ENCODE measurements at regions not wholly inside any gene's neighbourhood (a gene's known extent, or its start where the extent isn't known, plus 50 kb on each side); places are given as distances from the start of the nearest gene placed in this dataset.

DNA sequence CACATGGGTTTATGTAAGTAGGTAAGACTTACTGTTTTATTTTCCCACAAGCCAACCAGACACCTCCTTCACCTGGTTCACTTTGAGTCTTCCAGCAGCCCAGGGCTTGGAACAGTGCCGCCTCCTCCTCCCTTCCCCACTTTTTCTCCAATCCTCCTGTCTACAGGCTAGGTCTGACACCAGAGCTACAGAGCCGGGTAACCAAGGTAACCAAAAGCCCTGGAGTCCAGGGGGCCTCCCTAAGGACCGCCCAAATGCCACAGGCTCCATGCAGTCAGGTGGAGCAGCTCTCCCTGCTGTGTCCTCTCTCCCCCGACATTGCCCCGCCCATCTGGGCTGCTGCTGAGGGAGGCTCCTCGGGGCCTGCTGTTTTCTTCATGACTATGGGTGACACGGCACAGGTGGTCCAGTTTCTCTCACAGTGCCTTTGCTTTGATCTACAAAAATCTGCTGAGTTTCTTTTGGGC is 138.0 kb upstream of the EFNA5 start:
- peak; percentile 73 for DNase-seq (ENCODE audit: low spot score)

DNA sequence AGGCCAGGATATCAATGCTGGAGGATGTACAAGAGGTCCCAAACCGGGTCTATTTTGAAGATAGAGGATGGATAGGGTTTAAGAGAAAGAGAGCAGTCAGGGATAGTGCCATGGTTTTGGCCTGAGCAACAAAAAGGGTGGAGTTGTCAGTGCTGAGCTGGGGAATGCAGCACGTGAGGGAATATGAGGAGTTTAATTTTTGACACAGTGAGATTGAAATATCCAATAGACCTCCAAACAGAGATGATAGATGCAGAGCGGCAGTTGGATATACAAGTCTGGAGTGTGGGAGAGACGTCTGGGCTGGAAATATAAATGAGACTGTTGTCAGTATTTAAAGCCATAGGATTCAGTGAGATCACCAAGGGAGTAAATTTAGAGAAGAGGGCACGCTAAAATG is 136.7 kb upstream of the EFNA5 start:
- DNase-seq (ENCODE audit: low spot score) = no peak

DNA sequence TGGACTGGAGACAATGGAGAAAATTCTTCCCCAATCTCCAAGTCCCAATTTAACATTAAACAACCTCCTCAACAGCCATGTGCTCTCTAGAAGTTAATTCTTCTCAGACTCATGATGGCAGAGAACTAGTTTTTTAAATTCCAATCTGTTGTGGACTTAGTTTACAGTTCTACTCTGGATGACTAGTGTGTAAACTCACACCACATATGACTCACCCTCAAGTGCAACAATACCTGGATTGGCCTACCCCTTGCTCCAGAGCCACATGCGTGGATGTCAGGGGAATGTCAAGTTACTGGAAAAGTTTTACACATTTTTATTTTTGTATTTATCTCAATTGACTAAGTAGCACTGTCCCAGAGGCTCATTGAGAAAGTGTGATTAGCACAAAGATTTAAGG is 136.0 kb upstream of the EFNA5 start:
- DNase-seq (ENCODE audit: low spot score) = peak; percentile 88

DNA sequence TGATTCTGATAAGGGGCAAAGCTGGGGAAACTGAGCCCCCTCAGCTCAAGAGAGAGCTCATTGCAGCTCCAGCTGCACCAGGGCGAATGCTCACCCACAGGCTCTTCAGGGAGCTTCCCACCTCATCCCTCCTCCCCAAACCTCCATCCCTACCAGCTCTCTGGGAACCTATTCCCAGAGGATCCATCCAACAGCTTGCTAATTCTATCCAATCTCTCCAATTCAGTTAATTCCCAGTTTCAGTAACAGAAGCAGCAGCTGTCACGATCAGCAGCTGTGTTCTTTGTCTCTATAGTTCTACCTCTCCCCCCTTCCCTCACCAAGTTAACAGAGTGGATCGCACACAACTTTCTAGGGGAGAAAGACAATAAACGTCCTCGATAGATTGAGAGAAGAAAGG is 135.5 kb upstream of the EFNA5 start:
- no peak for DNase-seq (ENCODE audit: low spot score)

DNA sequence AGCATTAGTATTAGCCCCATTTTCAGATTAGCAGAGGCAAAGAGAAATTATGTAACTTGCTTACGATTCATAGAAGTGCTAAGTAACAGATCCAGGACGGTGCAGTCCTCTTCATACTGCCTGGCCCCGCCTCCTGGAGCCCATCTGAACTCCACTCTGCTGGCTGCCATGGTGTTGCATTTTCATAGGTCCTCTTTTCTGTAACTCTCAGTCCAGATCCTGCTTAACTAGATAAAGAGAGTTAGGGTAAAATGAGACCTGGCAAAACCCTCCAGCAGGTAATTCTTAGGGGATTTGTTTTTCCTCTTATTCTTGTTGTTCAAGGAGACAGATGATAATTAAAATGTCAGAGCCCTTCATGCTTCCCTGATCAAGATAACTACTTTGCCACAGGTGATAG is 135.1 kb upstream of the EFNA5 start:
- no peak for DNase-seq (ENCODE audit: low spot score)

DNA sequence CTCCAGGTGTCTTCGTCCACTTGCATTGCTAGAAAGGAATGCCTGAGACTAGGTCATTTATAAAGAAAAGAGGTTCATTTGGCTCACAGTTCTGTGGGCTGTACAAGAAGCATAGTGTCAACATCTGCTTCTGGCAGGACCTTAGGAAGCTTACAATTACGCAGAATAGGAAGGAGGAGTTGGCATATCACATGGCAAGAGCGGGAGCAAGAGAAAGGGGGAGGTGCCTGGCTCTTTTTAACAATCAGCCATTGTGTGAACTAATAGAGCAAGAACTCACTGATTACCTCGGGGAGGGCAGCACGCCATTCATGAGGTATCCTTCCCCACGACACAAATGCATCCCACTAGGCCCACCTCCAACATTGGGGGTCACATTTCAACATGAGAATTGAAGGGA is 134.4 kb upstream of the EFNA5 start:
- no peak for DNase-seq (ENCODE audit: low spot score)

DNA sequence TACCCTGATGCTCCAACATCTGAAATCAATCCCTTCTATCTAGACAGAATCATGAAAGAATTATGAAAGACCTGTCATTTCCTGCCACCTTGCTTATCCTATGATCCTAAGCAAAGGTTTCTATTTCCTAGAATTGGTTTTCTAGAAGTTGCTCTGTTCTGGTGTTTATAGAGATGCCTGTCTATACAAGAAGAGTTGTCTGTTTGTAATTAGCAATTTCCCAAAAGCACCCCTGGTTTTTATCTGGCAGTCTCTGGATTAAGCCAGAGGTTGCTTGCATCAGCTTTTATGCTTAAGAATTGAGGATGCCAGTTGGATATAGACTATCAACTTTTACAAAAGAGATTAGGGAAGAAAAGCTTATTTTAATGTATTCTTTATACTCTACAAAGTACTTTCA is 133.0 kb upstream of the EFNA5 start:
- DNase-seq (ENCODE audit: low spot score) = no peak

DNA sequence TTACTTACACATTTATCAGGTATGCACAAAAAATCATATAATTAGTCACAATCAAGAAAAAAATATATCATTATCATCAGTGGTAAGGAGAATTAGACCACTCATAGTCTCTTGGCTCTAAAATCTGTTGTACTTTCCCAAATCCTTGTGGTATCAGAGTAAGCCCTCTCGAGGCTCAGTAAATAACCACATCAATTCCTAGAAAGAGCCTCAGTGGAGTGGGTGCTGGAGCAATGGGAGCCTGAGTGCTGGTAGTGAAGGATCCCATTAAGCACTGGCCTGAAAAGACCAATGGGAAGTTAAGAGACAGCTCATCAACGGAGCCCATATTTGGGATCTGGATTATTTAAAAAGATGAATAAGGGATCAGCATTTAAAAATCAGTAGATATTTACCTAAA is 130.3 kb upstream of the EFNA5 start:
- no peak for DNase-seq (ENCODE audit: low spot score)

DNA sequence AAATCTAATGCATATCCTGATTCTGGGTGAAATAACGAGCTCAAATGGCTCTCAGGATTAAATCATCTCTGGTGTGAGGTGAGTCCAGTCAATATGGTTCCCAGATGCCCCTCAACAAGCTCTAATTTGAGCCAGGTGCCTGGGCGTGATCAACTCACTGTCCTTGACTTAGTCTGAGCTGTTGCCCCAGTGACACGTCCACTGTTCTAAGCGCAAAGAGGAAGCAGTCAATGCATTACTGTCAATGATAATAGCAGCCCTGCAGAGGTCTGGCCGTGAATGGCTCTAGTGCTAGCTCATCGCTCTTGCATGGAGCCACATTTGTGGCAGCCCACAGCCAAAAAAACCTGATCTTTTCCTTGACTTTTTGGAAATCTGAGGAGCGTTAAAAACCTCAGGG is 128.6 kb upstream of the EFNA5 start:
- no peak for DNase-seq (ENCODE audit: low spot score)

DNA sequence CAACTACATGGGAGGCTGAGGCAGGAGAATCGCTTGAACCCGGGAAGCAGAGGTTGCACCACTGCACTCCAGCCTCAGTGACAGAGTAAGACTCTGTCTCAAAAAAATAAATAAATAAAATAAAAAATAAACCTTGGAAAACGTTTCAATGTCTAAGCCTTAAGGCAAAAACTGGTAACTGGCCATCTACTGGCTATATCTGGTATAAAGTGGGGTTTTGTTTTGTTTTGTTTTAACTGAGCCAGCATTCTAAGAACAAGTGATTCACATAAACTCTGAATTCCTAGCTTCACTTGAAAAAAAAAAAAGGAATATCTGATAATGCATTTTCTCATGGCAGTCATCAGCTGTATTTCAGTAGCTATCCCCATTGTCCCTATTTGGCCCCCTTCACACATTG is 126.1 kb upstream of the EFNA5 start:
- no peak for DNase-seq (ENCODE audit: low spot score)

DNA sequence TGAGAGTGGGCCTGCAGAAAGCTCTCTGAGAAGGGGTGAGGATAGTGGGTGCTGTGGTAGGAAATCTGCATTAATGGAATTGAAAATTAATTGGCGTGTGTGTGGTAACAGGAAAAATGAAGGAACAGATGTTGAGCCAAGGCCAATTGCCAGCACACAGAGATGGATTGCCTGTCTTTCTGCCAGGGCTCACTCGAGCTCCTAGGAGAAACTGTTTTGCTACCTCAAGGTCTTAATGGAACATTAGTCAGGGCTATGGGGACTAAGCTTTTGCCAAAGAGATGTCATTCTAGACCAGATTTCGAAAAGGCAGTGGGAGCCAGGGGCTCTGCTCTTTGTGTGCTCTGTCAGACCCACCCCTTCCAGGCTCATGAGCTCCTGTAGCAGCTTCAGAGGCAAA is 124.0 kb upstream of the EFNA5 start:
- DNase-seq (ENCODE audit: low spot score) = no peak

DNA sequence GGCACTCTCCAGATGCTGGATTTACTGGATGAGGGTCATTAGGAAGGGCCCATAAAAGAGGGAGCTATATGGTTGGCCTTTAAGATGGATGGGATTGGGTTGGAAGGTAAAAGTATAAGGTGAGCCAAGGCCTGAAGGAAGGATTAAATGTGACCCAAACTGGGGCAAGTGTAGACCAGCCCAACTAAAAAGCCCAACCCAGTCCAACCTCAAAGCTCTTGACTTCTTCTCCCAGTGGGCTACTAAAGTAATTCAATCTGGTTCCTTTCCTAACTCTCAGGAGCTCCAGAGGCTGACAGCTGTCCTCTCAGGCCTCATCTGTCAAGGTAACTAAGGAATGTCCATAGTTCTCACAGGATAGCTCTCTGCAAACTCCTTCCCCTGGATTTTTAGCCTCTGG is 122.2 kb upstream of the EFNA5 start:
- no peak for DNase-seq (ENCODE audit: low spot score)

DNA sequence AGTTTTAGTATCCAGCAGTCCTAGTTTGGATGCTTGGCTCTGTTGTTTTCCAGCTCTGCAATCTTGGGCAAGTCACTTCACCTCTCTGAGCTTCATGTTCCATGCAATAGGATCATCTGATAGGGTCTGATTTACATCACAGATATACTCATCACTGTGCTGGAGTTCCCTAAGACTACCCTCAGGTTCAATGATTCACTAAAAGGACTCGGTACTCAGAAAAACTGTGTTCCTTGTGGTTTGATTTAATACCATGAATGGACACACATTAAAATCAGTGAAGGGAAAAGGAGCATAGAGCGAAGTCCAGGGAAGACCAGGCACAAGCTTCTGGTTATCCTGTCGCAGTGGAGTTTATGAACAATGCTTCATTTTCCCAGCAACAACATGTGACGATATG is 119.9 kb upstream of the EFNA5 start:
- no peak for DNase-seq (ENCODE audit: low spot score)

DNA sequence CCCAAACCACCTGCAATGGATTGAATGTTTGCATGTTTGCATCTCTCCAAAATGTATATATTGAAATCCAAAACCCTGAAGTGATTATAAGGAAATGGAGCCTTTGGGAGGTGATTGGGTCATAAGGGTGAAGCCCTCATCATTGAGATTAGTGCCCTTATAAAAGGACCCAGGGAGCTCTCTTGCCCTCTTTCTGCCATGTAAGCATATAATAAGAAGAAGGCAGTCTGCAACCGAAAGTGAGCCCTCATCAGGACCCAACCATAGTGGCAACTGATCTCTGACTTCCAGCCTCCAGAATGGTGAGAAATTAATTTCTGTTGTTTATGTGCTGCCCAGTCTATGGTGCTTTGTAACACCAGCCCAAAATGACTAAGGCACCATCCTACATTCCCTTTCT is 115.7 kb upstream of the EFNA5 start:
- DNase-seq (ENCODE audit: low spot score) = no peak

DNA sequence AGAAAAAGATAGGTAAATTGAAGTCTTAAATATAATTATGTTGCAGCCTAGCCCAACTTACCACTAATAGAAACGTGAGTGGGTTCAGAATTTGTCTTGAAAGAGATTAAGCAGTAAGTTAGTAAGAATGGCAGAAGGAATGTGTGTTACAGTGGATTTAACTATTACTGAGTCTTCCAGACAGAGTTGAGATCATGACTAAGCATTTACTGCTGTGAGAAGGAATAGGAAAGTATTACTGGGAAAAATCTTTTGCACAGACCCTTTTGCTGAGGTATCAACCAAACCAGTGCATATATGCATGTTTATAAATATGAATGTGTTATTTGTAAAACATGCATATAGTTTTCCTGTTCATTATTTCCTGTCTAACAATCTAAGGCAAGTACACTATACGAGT is 112.8 kb upstream of the EFNA5 start:
- DNase-seq (ENCODE audit: low spot score) = no peak

DNA sequence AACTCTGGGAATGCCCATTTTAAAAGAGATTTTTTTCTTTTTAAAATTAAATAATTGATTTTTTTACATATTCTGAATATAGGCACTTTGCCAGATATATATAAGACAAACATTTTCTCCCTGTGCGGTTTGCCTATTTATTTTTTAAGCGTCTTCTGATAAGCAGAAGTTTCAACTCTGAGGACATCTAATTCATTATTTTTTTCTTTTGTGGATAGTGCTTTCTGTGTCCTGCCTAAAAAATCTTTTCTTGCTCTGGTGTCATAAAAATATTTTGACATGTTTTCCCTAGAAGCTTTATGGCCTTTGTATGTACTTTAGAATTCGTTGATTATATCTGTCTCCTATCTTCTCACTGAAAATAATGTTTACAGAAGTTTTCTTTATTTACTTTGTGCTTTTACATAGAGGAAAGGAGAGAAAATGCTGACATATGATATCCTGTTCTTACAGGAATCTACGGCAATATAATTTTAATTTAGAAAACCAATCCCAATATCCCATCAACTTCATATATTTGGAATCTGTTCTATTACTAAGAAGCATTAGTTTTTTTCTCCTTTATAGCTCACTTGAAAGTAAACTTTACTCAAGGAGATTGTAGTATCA is 111.9 kb upstream of the EFNA5 start:
- DNase-seq (ENCODE audit: low spot score) = no peak

DNA sequence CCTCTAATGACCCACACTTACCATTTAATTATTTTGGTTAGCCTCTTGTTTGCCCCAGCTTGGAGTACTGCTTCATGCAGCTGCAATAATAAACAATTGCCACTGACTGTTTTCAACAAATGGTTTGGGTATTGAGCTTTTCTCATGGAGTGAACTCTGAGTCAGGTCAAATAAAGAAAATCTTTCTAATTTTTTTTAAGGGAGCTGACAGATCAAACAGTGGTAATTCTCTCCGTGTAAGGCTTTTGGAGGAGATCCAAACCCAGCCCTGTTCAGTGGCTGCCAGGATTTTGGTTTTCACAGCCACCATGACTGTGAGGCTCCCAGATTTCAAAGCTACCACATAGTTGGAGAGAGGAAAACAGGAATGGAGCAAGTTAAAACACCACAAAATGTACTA is 110.7 kb upstream of the EFNA5 start:
- peak; percentile 24 for DNase-seq (ENCODE audit: low spot score)

DNA sequence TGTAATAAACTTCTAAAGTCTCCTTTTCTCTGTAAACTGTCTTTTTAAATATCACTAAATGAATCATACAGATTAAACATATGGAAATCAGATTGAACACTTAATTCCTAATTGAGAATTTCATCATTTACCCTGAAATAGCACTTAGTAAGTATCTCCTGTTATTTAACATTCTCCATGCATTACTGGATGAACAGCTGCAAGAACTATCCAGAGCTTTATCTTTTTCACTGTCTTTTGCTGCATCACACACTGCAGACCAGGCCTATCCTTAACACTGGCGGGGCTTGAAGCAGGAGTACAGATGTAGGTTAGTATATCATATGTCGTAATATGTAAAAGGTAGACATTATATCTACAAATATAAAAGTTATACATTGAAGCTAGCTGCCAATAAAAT is 108.7 kb upstream of the EFNA5 start:
- DNase-seq (ENCODE audit: low spot score) = no peak

DNA sequence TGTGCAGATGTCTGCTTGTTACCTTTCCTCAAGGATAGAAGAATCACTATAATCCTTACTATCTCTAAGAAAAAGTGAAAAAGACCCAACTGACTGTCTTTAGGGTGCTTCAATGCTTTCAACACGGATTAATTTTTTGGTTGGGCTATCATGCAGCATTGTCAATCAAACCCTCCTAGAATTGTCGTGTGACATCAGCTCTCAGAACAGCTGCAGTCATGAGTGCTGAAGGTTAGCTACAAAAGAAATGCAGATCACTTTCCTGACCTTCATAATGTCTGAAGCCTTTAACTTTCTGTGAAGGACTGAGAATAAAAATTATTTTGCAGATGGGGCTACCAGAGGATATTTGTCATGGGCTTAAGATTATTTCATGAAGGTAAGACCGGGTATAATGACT is 107.9 kb upstream of the EFNA5 start:
- DNase-seq (ENCODE audit: low spot score) = no peak

DNA sequence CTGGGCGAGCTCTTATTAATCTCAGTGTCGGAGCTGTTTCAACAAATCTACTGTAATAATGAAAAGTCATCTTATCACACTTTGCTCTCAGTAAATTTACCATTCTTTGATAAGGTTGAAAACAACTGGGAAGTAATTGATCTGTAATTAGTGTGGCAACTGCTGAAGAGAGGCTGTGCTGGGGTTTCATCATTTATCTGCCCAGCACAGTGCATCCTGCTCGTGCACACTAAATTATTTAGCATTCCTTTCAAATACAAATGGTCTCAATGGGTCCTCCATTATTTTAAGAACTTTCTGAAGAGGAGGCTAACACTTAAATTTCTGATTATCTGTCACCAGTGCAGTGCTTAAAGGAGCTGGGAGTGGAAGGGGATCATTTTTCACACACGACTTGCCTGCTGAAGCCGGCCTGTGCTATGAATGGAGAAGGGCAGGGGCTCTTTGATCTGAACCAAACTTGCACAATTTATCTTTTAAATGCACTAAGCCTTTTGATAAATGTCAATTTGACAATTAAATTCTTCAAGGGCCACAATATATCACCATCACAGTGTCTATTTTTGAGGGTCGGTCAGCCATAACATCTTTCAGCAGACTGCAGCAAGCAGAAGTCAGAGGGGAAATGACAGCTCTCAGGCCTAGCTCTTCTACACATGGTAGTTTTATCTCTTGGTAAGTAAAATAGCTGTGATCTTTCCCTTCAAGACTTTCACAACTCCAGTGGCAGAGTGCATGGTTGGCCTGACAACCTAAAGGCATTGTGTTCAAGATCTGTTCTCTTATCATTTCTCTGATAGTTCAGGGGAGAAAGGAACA is 106.4 kb upstream of the EFNA5 start:
- DNase-seq (ENCODE audit: low spot score) = no peak

DNA sequence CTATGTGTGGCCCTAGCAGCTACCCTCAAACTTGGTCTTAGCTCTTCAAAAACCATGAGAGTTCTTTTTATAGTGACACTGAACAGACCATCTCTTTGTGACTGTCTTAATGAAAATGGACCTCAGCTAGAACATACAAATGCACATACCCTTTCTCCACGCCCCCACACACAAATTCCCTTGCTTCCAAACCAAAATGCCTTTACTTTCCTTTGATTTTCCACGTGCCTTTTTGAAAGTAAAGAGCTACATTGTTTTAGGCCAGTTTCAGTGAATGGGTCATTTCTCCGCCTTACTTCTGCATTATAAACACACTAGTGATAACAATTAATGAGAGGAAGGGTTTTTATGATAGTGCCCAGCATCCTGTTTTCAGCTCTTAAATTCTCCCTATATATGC is 105.8 kb upstream of the EFNA5 start:
- no peak for DNase-seq (ENCODE audit: low spot score)

DNA sequence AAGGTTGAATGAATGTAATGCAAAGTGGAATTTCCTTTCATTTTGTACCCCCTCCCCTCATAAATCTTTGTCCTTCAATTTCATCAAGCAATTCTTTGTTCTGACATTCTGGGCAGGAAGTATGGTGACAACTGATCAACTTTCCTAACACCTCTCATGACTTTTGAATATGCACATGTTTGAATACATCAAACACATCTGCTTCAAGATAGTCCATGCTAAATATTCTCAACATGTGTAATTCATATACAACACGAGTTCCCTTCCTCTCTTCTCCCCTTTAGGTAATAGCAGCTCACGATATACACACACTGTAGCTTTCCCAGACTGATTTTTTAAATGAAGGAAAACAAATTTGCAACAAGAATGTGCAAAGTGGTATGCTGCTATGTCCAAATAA is 103.6 kb upstream of the EFNA5 start:
- DNase-seq (ENCODE audit: low spot score) = no peak

DNA sequence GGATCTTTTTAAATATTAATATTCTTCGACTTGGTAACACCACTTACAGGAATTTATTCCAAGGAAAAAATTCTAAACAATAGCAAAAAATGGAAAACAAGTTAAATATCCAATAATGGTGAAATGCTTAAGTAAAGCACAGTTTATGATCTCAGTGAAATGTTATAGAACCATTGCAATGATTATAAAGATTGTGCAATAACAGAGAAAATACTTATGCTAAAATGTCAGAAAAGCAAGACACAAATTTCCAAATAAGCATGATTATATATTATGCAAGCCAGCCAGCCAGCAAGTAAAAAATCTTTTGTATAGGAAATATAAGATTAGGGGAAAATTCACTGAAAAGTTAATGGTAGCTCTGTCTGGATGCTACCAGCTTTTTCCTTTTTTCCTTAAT is 102.7 kb upstream of the EFNA5 start:
- DNase-seq (ENCODE audit: low spot score) = no peak

All from H4 (cell line).